ENCODE measurements at regions not wholly inside any gene's neighbourhood (a gene's known extent, or its start where the extent isn't known, plus 50 kb on each side); places are given as distances from the start of the nearest gene placed in this dataset.

DNA sequence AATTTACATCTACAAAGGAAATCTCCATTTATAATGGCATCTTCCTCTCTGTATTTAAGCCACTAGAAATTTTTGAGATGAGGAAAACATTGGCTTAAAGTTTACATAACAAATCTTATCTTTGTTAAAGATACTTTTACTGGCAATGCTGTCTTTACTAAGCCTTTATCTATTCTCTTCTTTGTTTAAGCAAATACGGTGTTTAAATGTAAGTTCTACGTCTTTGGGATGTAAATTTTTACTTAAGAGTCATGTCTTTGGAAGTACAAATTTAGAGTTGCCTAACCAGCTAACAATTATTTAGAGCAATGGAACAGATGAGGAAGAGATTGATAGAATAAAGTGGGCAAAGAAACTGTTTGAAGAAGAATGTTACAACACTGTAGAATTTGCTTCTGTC lies 1024.0 kb upstream of the PCDH10 start:
- H3K9me3 ChIP-seq = peaks cover 0 to 6% (median 0%) of the 10 kb centered on the region in 8 donors
- no peak overlapping the region for H3K4me3 ChIP-seq
- WGBS, 5 donors = 78 to 90% (median 88%) methylated on average over 2 of the region's 2 CpGs
- no peaks in the 10 kb centered on the region for H3K4me1 ChIP-seq
- no peaks in the 10 kb centered on the region for H3K36me3 ChIP-seq
- no peak for DNase-seq
- H3K27me3 ChIP-seq (replicated peaks in 1 of 7) = no peaks in the 10 kb centered on the region
- TF ChIP-seq CTCF (IDR thresholded peaks at IDR 0.05 in 8 of 11, conservative IDR thresholded peaks at IDR 0.05 in 3 of 11) = no peak
- no peak overlapping the region for H3K27ac ChIP-seq
- intact Hi-C loops (cut with DNase I; ENCODE audit: low total_unique reads) = no loop called here

- WGBS, 5 donors = 53 to 73% (median 57%) methylated on average over 2 of the region's 2 CpGs
- Histone ChIP-seq H3K27ac (no peak overlapping the region), H3K4me1 (no peaks in the 10 kb centered on the region), H3K4me3 (no peak overlapping the region), H3K36me3 (no peaks in the 10 kb centered on the region), H3K9me3 (peaks cover 0 to 14% (median 7%) of the 10 kb centered on the region in 8 donors), H3K27me3 (replicated peaks in 1 of 7) (no peaks in the 10 kb centered on the region)
- TF ChIP-seq POLR2A (IDR thresholded peaks at IDR 0.05) = no peak
- no peak for TF ChIP-seq CTCF (IDR thresholded peaks at IDR 0.05 in 8 of 11, conservative IDR thresholded peaks at IDR 0.05 in 3 of 11)
- no peak for TF ChIP-seq POLR2AphosphoS5 (IDR thresholded peaks at IDR 0.05)
- intact Hi-C loops (cut with DNase I; ENCODE audit: low total_unique reads) = no loop called here
- DNase-seq = no peak
Observed at GRCh38 chr4:132132433-132132832, 1016.7 kb upstream of the PCDH10 start.

DNA sequence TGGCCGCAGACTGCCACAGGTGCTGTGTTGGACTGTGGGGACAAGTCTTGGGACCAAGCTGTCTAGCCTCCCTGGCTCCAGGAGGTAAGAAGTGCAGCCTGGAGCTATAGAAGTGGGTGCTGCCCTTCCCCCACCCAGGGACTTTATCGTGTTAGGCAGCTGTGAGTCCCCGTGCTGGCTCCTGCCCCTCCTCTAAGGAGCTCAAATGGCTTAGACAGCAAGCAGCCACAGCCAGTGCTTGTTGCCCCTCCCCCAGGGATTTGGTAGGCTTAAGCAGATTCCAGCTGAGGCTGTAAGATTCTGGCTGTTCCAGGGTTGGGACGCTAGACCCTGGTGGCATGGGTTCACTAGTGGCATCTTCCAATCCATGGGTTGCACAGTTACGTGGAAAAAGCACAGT lies 979.4 kb upstream of the PCDH10 start:
- 87 to 97% (median 88%) methylated on average over 2 to 5 of the region's 5 CpGs for WGBS, 5 donors
- Histone ChIP-seq H3K9me3 (peaks cover 0 to 23% (median 5%) of the 10 kb centered on the region in 8 donors), H3K4me3 (no peak overlapping the region), H3K27ac (no peak overlapping the region), H3K36me3 (no peaks in the 10 kb centered on the region), H3K27me3 (replicated peaks in 1 of 7) (no peaks in the 10 kb centered on the region), H3K4me1 (no peaks in the 10 kb centered on the region)
- TF ChIP-seq CTCF (IDR thresholded peaks at IDR 0.05 in 8 of 11, conservative IDR thresholded peaks at IDR 0.05 in 3 of 11) = no peak
- TF ChIP-seq POLR2A (IDR thresholded peaks at IDR 0.05) = no peak
- TF ChIP-seq POLR2AphosphoS5 (IDR thresholded peaks at IDR 0.05) = no peak
- DNase-seq = no peak
- intact Hi-C loops (cut with DNase I; ENCODE audit: low total_unique reads) = no loop called here

- Histone ChIP-seq H3K4me1 (no peaks in the 10 kb centered on the region), H3K27me3 (replicated peaks in 1 of 7) (no peaks in the 10 kb centered on the region), H3K27ac (no peak overlapping the region), H3K9me3 (peaks cover 0 to 23% (median 1%) of the 10 kb centered on the region in 8 donors), H3K4me3 (no peak overlapping the region), H3K36me3 (no peaks in the 10 kb centered on the region)
- DNase-seq = no peak
- intact Hi-C loops (cut with DNase I; ENCODE audit: low total_unique reads) = no loop called here
- WGBS, 5 donors = 76 to 90% (median 81%) methylated on average over 2 of the region's 2 CpGs
- TF ChIP-seq CTCF (IDR thresholded peaks at IDR 0.05 in 8 of 11, conservative IDR thresholded peaks at IDR 0.05 in 3 of 11) = no peak
- TF ChIP-seq POLR2A (IDR thresholded peaks at IDR 0.05) = no peak
- TF ChIP-seq POLR2AphosphoS5 (IDR thresholded peaks at IDR 0.05) = no peak
Observed at GRCh38 chr4:132180020-132180427, 969.1 kb upstream of the PCDH10 start.

Measured in spleen (tissue), 11 donors.